GM18868 (cell line): ENCODE measurements at regions not wholly inside any gene's neighbourhood (a gene's known extent, or its start where the extent isn't known, plus 50 kb on each side); places are given as distances from the start of the nearest gene placed in this dataset.
A peak's percentile ranks its signal among the peaks of the same experiment; 100 is the strongest.

Experiments
- ATAC-seq: cut with Tn5 transposase; IDR thresholded peaks from one replicate; pipeline ENCODE4 v1.9.1; 2021; ENCODE audit warnings: mild to moderate bottlenecking, moderate library complexity; ENCODE audit not compliant: unreplicated experiment

DNA sequence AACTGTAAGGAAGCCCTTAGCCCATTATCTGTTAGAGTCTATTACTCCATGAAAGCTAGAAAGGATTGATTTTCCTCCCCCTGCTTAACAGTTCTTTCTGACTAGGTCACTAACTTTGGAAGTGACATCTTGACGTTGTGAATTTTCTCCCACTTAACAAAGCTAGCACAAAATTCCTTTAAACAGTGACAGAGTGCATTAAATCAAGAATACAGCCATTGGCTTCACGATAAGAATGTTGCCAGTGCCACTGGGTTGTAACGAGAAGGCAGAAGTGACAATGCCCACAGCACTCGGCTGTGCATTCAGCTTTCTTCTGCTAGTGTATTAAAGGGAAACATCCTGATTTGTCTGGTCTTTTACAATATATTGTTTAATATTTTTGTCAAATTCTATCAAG is 182.7 kb upstream of the DTNBP1 start:
- no peak for ATAC-seq

DNA sequence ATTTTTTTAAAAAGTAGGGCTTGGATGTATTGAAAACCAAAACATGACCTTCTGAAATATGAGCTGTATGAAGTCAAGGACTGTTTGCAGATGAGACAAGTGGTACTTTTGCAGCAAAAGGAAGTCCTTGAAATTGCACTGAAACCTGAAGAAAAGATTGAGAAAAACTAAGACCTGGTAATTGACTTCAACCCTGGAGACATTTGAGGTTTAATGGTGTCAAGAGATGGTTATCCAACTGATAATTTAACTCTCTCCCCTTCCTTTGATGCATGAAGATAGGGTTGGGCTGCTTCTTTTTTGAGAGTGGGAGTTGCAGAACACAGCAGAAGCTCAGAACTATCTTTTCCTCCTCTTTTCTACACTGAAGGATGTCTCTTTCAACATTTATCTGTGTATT is 180.9 kb upstream of the DTNBP1 start:
- ATAC-seq, result no peak

DNA sequence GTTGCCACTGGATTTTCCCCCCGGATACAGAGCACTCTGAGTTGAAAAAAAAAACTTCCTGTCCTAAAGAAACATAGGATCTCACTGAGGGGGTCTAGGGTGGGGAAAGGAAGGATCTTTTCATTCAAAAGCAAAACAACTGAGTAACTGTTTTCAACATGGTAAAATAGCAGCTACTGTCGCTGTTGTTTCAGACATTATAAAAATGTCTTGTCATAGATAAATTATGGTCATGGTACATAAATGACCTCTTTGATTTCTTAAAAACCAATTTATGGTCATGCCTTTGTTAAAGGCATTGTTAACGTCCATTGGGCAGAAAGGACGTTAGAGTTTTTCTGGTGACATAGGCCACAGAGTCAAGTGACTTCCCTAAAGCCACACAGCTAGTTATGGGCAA is 180.4 kb upstream of the DTNBP1 start:
- ATAC-seq, result no peak

DNA sequence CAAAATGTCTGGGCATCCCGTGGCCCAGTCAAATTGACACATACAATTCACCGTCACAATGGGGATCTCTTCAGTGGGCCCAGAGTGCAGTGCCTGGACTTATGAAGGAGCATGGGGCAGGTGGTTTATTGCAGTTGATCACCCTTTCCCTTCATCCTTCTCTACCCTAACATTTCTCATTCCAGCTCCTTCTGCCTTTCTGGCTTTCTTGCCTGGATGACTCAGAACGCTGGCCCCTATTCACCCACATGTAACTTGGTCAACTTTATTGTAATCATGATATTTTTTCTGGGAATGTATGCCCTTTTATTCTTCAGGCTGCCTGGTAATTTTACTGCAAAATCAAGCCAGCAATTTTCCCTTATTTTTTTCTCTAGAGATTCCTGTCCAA is 179.9 kb upstream of the DTNBP1 start:
- no peak for ATAC-seq

DNA sequence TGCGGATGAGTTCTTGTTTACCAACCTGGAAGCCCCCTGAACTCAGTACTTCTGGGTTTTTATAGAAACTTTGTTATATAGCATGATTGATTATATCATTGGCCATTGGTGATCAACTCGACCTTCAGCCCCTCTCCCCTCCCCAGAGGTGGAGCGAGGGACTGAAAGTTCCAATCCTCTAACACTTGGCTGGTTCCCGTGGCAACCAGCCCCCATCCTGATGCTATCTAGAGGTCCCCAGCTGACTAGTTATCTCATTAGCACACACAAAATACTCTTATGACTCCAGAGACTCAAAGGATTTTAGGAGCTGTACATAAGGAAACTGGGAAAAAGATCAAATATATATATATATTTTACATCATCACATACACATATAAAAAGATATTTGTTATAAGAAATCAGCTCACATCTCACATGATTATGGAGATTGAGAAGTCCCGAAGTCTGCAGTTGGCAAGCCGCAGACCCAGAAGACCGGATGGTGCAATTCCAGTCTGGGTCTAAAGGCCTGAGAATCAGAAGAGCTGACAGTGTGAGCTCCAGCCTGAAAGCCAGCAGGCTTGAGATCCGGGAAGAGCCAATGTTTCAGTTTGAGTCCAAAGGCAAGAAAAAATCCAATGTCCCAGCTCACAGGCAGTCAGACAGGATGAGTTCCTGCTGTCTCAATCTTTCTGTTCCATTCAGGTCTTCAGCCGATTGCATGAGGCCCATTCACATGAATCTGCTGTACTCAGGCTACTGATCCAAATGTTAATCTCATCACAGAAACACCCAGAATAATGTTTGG is 179.3 kb upstream of the DTNBP1 start:
- ATAC-seq, result no peak

DNA sequence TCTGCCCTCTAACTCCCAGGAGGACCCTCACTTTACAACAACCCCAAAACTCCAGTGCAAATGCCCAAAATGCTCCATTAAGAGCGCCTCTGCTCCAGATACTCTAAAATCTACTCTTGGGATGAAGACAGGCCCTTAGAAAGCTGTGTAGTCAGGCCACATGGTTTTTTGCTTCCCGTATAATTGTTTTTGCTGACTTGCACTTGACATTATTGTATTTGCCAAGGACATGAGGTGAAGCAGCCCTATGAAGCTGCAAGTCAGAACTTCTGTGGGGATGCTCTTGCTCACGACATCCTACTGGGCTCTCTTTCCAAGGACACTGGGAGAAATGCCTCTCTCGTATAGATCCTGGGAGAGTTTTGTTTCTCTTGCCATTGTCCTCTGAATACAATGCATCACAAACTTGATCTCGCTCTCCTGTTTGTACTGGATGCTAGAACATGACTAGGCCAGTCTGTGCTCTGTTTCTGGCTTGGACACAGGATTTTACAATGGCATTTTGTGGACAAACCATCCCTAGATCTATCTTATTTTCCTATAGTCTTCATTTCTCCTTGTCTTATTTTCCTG is 177.2 kb upstream of the DTNBP1 start:
- ATAC-seq, result no peak

DNA sequence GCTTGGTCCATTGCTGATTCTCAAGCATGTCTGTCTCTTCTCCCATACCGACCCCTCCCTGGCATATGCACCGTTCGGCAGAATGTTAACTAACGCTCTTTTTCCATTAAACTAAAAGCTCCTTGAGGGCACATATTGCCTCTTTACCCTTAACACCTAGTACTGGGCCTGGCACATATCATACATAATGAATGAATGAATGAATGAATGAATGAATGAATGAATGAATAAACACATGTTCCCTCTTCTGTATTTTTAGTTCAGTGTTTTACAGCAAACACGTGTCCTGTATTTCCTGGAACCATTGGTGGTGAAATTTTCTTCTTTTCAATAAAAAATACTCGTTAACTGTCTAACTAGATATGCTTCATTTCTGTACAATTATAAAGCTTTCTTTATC is 174.4 kb upstream of the DTNBP1 start:
- ATAC-seq, result no peak

DNA sequence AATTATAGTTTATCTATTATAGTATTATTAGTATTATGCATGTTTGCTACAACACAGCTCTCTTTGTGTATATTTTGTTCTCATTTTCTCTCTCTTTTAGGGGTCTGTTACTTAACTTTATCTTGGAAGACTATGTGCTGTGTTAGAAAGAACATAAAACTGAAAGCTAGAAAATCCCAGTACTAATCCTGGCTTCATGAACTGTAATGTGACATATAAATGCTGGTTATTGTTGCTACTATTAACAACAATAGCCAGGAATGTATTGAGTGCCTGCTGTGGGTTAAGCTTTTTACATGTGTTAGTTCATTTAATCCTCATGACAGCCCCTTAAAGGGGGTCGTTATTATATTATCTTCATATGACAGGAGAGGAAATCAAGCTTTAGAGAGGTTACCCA is 170.0 kb upstream of the DTNBP1 start:
- no peak for ATAC-seq

DNA sequence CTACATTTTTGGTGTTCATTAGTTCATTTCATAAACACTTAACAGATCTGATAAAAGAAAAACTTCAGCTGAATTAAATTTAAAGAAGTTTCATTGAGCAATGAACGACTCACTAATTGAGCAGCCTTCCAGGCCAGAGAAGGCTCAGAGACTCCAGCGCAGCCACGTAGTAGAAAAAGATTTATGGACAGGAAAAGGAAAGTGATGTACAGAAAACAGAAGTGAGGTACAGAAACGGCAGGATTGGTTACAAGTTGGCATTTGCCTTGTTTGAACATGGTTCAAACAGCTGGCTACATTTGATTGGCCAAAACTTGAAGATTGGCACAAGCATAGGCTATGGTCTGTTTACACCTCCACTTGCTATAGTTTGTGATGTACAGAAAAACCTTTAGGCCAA is 166.3 kb upstream of the DTNBP1 start:
- no peak for ATAC-seq

DNA sequence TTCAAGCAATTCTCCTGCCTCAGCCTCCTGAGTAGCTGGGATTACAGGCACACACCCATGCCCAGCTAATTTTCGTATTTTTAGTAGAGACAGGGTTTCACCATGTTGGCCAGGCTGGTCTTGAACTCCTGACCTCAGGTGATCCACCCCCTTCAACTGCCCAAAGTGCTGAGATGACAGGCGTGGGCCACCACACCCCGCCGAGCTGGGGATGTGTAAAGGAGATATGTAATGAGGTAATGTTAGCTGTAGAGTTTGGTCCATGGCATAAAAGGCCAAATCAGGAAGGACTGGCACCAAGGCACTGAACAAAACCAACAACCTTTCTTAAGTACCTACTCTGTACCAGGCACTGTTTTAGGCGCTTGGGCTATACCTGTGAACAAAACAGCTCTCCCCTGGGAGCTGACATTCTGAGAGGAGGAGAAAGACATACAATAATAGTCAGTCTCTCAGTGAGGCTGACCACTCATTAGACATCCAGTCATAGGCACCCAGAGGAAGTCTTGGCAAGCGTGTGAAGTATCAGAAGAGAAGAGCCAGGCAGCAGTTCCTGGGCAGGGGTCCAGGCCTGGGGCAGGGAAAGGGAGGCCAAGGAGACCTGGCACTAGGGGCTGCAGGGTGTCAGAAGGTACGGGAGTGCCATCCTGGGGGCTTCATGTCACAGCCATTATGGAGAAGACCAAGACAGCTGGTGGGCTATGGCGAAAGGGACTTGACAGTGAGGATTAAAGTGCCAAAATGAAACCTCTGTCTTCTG is 164.8 kb upstream of the DTNBP1 start:
- ATAC-seq, result no peak

DNA sequence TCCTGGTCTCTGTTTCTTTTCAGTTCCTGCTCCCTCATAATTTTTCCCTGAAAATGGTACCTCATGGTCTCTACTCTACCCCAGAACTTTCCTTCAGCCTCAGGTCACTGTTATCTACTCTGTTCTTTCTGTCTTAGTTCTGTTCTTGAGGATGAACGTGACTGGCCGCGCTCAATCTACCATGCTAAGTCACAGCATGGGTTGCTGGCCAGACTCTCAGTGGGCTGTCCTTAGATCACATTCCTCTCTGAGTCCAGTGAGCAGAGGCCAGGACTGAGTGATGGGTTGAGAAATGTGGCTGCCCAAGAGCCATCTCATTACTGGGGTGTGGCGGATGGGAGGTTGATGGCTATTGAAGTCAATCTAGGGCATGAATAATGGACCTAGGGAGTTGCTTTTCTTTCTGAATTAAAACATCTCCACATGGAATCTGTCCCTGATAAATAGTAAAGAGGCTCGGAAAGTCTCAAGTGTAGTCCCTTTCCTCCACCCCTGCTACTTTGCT is 164.0 kb upstream of the DTNBP1 start:
- no peak for ATAC-seq

DNA sequence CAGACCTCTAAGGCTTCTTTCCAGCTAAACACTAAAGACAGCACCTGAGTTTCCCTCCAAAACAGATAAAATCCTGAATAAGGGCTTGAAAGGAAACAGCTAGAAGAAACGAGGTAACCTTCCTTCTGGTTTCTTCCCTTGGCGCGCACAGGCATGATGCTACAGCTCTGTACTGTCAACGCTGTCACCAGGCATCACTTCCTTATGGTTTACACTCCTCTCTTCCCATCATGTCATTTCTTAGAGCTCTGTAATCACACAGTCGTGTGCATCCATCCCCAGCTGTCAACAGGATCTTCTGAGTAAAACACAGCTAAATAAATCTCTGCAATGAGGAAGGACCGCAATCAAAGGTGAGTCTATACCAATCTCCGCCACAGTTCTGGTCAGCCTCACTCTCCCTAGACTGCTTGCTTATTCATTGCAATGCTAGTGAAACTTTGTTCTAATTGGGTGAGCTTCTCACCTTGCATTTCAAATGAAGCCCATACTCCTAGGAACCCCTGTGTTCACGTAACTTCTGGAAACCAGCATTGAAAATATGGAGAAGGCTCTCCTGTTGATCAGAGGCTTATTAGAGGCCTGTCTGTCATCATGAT is 162.6 kb upstream of the DTNBP1 start:
- ATAC-seq, result no peak

DNA sequence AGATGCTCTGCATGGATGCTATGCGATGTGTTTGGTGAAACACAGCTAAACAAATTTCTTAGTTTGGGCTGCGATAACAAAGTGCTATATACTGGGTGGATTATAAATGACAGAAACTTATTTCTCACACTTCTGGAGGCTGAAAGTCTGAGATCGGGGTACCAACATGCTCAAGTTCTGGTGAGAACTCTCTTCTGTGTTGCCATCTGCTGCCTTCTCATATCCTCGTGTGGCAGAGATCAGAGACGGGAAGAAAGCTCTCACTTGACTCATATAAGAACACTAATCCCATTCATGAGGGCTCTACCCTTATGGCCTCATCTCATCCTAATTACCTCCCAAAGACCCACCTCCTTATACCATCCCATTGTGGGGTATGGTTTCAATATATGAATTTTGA is 162.0 kb upstream of the DTNBP1 start:
- ATAC-seq, result no peak

DNA sequence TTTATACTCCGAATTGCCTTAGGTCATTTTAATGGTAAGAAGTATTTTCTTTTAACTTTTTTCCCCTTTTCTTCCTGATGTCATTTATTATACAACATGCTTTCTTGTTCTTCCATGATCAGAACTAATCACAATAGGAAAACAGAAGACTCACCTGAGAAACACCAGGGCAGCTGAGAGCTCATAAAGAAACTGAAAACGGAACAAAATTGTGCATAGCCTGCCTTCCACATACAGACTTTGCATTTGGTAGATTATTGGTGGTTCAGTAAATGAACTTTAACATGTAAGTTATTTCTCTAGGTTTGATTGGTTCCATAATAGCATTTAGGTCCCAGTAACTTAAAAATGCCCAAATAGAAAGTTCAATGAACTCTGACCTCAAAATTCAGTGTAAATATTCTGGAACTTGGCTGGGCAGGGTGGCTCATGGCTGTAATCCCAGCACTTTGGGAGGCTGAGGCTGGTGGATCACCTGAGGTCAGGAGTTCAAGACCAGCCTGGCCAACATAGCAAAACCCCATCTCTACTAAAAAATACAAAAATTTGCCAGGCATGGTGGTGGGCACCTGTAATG is 161.1 kb upstream of the DTNBP1 start:
- ATAC-seq, result peak; percentile 72

DNA sequence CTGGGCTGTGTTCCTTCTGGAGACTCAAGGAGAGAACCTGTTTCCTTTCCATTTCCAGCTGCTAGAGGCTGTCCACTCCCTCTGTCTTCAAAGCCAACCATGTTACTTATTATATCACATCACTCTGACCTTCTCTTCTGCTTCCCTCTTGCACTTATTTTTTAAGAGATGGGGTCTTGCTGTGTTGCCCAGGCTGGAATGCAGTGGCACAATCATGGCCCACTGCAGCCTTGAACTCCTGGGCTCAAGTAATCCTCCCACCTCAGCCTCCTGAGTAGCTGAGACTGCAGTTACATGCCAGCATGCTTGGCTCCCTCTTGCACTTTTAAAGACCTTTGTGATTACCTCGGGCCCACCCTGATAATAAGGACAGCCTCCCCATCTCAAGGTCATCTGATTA is 160.0 kb upstream of the DTNBP1 start:
- ATAC-seq, result no peak

DNA sequence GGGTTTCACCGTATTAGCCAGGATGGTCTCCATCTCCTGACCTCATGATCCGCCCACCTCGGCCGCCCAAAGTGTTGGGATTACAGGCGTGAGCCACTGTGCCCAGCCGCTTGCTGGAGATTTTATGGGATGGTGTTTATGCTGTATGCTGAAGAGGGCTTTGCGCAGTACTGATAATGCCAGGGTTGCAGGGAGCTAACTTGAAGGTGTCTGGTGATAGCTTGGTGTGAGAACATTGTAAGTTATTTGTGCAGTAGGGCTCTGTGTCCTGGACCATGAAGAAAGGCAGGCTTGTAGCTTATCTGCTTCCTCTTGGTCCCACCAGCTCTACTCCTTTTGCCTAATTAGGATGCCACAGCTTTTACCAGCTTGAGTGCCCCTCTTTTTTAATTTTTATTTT is 157.0 kb upstream of the DTNBP1 start:
- no peak for ATAC-seq

DNA sequence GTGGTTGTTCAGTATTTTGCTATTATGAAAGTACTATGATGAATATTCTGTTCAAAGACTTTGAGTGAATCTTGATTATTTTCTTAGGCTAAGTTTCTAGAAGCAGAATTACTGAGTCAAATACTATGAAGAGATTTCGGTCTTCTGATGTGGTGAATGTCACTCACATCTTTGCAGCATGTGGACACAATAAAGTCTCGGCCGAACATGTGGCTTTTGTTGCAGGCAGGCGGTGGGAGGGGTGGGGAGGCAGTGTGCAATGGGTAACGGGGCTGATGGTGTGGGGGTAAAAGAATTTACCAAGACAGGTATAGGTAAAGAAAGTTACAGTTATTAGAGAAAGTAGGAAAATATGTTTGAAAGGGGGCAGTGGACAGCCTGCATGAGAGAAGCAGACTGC is 156.4 kb upstream of the DTNBP1 start:
- no peak for ATAC-seq

DNA sequence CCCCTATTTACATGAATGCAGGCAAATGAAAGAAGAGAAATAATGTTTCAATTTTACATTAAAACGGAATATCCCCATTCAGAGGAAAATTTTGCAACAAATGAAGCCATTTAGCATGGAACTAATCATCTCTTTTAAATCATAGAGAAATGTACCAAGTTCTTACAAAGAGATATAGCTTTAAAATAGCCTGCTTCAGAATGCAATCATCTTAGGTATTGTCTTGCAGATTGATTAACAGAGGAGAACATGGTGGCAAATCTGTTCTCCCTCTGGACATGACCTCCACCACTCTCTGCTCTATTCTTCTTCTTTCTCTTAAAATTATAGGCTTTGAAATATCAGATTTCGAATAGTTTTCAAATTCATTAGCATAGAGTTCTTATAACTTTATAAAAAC is 155.7 kb upstream of the DTNBP1 start:
- ATAC-seq, result no peak

DNA sequence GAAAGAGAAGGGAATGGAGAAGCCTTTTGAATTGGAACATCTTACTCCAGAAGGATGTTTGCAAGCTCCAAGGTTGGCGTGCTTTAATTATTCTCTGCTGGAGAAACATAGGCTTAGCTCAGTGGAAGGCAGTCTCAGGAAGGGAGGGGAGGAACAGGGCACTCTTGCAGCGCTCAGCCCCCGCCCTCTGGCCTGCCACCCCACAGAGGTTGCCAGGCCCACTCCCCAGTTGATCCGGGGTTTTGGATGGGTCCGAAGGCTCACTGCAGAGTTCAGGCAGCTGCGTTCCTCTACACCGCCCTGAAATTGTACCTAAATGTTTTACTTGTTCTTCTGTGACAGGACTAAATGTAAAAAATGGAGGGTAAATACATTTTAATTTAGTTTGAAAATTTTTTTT is 155.2 kb upstream of the DTNBP1 start:
- ATAC-seq, result no peak

DNA sequence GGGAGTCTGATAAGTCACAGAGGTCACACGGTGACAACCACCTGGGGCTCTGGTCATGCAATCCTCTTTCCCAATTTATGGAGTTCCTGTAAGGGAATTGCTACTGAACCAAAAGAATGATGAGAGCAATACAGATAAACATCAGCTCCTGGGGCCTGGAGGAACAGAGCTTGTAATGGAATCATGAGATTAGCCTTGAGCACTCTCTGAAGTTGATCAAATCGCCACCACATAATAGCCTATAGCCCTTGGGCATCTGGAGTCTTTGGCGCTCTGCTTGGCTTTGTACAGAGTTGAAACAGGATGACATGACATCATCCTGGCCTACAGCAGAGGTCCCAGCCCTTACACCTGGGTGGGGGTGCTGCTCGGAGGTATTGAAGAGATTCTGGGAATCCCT is 154.3 kb upstream of the DTNBP1 start:
- ATAC-seq, result no peak

DNA sequence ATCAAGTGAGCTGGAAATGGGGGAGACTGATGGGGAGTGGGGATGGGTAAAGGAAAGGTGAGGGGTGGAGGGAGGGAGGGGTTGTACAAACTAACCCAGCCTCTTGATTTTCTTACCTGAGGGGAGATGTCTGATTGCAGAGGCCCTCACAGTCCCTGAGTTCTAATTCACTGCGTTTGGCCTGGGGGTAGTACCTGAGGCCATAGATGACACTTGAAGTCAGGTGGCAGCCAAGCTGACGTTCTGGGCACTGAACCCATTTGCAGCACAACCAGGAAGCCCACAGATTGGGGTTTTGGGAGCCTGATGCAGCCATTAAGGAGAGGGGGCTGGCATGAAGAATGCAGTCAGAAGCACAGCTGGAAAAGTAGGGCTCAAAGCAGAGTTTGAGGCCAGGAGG is 153.8 kb upstream of the DTNBP1 start:
- no peak for ATAC-seq
